Coronary artery (tissue), 2 donors: ENCODE measurements at regions not wholly inside any gene's neighbourhood (a gene's known extent, or its start where the extent isn't known, plus 50 kb on each side); places are given as distances from the start of the nearest gene placed in this dataset.

Experiments
- DNase-seq: peaks from one replicate; pipeline ENCODE4 v3.0.0-alpha.2; 2017; ENCODE audit warnings: low spot score
- H3K27ac ChIP-seq, 2 donors: fragments of 200-600 bp; sonication (generic); one replicate each; pipeline ENCODE4 v1.5.1; 2016 to 2019
- H3K4me3 ChIP-seq: fragments of 200-600 bp; sonication (generic); 2 replicates; pipeline ENCODE4 v1.5.1; 2016; ENCODE audit warnings: mild to moderate bottlenecking, moderate library complexity
- CTCF ChIP-seq: fragments of 200-600 bp; sonication (generic); IDR thresholded peaks from one replicate; pipeline ENCODE4 v1.5.1; 2019; ENCODE audit warnings: antibody characterized with exemption

- DNase-seq, result no peak
- TF ChIP-seq CTCF, result no peak
- H3K27ac ChIP-seq, result no peak overlapping the region
- H3K4me3 ChIP-seq, result no peak overlapping the region
Measured at GRCh38 chr18:37980556-37980955, 415.0 kb upstream of the CELF4 start.

GRCh38 chr18:37975446-37975845 is 409.8 kb upstream of the CELF4 start:
- DNase-seq, result no peak
- TF ChIP-seq CTCF, result no peak
- H3K4me3 ChIP-seq, result no peak overlapping the region

GRCh38 chr18:37967261-37967660 is 401.7 kb upstream of the CELF4 start:
- Histone ChIP-seq H3K27ac (no peak overlapping the region), H3K4me3 (no peak overlapping the region)
- DNase-seq, result no peak
- no peak for TF ChIP-seq CTCF

More at GRCh38 chr18:37975446-37975845, 409.8 kb upstream of the CELF4 start:
- H3K27ac ChIP-seq, result no peak overlapping the region

GRCh38 chr18:37965572-37965970 is 400.0 kb upstream of the CELF4 start:
- Histone ChIP-seq H3K27ac (no peak overlapping the region), H3K4me3 (no peak overlapping the region)
- no peak for TF ChIP-seq CTCF
- no peak for DNase-seq

DNA sequence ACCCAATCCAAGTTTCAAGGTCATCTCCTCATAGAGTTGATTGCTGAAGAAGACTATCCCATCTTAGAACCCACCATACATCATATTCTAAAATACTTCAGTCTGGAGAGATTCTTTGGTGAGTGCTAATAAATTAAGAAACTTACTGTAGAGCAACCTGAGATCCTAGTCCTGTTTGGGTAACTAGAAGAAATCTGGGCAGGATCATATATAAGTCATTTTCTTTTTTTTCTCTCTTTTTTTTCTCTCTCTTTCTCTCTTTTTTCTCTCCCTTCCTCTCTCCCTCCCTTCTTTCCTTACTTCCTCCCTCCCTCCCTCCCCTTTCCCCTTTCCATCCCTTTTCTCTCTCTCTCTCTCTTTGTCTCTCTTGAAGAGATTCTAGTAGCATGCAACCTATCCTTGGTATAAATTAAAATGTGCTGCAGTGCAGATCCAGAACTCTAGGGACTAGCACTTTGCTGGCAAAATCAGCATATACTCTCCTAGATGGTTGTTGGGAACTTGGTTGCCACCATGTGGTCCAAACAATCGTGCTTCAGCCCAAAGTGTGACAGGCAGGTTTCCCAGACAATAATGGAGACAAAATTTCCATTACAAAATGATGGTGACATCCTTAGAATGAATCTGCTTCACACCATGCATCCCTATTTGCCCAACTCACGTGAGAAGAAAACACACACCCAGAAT is 399.4 kb upstream of the CELF4 start:
- no peak for TF ChIP-seq CTCF
- no peak for DNase-seq
- H3K4me3 ChIP-seq, result no peak overlapping the region
- H3K27ac ChIP-seq, result no peak overlapping the region

GRCh38 chr18:37963837-37964236 is 398.2 kb upstream of the CELF4 start:
- H3K4me3 ChIP-seq, result no peak overlapping the region
- no peak overlapping the region for H3K27ac ChIP-seq
- TF ChIP-seq CTCF, result no peak
- no peak for DNase-seq

- TF ChIP-seq CTCF, result no peak
- Histone ChIP-seq H3K4me3 (no peak overlapping the region), H3K27ac (no peak overlapping the region)
- DNase-seq, result no peak
Measured at GRCh38 chr18:37962316-37962966, 396.8 kb upstream of the CELF4 start.
